GM21360 (cell line): ENCODE measurements at regions not wholly inside any gene's neighbourhood (a gene's known extent, or its start where the extent isn't known, plus 50 kb on each side); places are given as distances from the start of the nearest gene placed in this dataset.

ENCODE experiments used
- ATAC-seq: cut with Tn5 transposase; IDR thresholded peaks from one replicate; pipeline ENCODE4 v1.9.1; 2021; ENCODE audit warnings: mild to moderate bottlenecking, moderate library complexity; ENCODE audit not compliant: unreplicated experiment

DNA sequence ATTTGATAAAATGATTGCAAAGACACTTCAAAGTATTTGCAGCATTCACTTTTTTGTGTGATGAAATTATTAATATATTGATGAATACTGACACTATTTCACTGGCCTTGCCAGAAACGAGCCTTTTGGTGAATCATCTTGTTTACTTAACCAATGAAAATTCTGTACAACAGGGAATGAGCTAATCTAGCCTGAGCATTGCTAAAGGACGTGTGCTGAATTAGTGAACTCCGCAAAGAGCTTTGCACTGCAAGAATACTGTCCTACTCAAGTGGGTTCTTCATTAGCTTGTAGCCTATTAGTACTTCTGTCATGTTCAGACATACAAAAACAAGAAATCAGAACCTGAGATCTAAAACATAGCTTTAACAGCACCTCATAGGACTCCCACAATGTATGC lies 172.0 kb upstream of the NRSN1 start:
- ATAC-seq = no peak

DNA sequence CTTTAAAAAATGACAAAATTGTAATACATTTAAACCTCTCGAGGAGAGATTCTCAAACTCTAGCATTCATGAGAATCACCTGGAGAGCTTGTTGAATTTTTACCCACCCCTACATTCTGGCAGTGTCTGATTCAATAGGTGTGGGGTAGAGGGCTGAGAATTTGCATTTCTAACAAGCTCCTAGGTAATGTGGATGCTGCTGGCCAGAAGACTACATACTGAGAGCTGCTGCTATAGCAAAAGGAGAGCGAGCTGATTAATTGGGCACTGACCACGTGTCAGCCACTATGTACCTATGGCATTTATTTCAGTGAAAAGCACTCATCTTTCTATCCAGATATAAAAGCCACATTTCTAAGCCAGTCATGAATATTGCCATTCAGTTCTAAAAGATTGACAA lies 169.0 kb upstream of the NRSN1 start:
- no peak for ATAC-seq

GRCh38 chr6:23964865-23965264 lies 161.2 kb upstream of the NRSN1 start:
- no peak for ATAC-seq

DNA sequence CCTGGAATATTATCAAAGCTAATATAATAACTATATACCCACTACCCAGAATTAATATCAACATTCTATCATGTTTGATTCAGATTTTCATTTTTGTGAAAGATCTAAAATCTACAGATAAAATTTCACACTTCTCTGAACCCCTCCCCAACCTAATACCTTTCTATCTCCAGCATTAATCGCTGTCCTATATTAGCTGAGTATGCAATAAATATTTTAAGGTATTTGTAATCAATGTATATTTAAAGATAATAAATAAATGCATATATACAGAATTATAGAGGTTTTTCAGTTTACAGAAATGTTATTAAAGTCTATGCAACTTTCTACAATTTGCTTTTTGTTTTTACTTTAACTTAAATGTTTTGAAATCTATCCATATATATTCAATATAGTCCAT lies 156.7 kb upstream of the NRSN1 start:
- ATAC-seq = no peak

DNA sequence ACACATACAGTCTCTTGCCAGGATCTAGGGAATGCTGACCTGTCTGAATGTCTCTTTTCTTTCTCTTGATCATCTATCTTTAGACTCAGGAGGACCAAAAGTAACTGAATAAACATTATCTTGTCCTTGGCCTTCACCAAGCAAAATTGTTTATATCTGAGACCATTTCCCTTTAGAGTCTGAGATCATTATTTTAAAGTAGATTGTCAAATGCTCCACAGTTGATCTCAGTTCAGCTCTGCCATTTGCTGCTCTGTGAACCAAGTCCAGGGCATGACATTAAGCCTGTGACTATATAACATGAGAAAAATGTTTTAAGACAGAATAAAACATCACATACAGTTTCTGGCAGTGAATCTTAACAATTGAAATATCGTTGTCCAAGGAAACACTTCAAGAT lies 148.3 kb upstream of the NRSN1 start:
- ATAC-seq = no peak

DNA sequence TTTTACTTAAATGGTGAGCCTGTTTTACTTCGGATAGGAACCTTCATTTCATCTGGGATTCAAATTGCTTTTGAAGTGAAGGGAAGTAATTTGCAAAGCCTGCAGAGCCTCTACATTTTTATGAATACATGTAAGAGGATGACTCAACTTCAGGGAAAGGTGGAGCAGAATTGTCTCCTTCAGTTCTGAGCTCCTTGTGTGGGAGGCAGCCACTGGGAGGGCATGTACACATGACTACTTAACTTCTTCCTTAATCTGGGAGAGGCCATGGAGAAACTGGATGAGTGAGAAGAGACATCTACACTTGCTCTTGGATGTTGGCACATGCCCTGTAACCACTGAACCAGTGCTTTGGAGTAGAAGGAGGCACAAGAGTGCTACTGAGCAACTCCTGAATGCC lies 145.1 kb upstream of the NRSN1 start:
- no peak for ATAC-seq

DNA sequence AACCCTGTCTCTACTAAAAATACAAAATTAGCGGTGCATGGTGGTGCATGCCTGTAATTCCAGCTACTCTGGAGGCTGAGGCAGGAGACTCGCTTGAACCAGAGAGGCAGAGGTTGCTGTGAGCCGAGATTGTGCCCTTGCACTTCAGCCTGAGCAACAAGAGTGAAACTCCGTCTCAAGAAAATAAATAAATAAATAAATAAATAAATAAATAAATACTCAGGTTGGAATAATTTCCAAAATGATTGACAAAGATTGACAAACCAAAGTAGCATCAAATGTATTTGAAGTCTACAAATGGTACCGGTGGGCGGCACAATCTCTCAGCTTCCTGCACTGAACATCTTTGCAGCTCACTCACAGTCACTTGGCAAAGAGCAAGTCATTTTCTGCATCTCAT lies 144.1 kb upstream of the NRSN1 start:
- no peak for ATAC-seq

DNA sequence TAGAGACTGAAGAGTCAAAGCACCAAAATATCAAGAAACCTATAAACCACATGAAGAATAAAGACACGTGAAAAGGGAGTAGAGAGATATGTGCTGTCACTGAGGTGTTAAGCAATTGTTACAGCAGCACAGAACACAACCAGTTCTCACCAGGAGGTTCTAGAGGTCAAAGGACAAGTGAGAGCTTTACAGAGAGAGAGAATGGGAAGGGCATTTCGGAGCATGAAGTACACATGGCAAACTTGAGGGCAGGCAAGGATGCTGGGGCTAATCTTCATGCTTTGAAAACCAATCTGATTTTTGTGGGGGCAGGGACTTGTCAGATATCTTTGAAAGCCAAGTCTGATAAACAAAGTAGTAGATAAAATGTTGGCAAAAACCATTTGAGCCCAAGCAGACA lies 142.3 kb upstream of the NRSN1 start:
- no peak for ATAC-seq

GRCh38 chr6:23985015-23985414 lies 141.0 kb upstream of the NRSN1 start:
- ATAC-seq = no peak

DNA sequence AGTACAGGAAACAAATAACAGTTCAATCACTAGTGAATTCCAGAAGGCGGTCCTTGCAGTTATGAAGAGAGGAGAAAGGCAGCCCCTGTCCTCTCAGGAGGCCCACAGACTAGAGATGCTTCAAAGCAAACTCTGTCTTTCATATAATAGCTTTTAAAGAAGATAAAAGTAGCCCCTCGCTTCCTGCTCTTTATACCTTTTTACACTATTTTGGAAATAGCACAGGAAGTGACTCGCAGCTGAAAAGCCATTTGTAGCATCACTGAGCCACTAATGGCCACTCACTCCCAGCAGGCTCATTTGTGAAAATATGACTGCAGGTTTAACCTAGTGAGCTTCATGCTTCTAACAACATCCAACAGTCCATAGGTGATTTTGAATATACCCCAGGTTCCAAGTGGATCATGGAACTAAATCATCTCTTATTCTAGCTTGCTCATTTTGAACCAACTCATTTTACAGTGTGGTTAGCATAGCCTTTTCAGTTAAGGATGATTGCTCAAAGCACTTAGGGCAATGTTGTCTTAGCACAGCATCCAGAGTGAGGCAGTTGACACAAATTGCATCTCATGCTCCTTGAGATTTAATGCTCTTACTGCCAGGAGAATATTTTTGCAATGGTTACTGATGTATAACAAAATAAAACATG lies 136.0 kb upstream of the NRSN1 start:
- ATAC-seq = no peak

- no peak for ATAC-seq
Measured at GRCh38 chr6:23994013-23994412, 132.0 kb upstream of the NRSN1 start.

DNA sequence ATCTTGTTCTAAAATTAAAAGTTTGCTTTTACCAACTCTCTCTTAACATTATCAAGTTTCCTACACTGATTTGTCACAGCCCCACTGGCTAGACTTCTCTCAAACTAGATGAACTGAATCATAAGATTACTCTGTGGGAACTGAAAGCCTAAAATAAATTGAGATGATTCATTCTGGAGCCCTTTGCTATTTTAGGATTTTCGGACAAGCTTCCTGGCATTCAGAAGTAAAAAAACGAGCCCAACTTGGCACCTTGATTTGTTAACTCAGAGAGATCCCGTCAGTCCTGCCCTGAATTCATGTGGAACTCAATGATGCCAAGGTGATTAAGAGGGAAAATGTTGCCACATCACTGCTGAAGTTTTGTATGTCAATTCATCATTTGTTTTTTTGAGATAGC lies 122.0 kb upstream of the NRSN1 start:
- no peak for ATAC-seq

- no peak for ATAC-seq
Measured at GRCh38 chr6:24004659-24005058, 121.4 kb upstream of the NRSN1 start.

GRCh38 chr6:24006254-24006653 lies 119.8 kb upstream of the NRSN1 start:
- no peak for ATAC-seq

DNA sequence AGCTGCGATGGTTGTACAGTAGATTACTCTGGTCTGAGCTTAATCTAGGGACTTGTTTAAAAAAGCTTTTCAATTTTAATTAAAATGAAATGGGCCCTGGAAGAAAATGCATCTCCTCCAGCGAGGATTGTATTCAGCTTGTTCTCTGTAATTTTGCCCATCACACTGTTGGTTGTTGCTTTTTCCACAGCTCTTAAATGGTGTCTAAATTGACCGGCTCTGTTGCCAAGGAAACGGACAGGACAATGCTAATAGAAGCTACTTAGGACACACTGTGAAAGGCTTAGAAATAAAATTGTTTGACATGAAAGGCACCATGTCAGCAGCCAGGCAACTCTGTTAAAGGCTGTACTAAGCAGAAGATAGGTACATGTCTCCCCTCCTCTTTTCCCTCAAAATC lies 116.7 kb upstream of the NRSN1 start:
- ATAC-seq = no peak

DNA sequence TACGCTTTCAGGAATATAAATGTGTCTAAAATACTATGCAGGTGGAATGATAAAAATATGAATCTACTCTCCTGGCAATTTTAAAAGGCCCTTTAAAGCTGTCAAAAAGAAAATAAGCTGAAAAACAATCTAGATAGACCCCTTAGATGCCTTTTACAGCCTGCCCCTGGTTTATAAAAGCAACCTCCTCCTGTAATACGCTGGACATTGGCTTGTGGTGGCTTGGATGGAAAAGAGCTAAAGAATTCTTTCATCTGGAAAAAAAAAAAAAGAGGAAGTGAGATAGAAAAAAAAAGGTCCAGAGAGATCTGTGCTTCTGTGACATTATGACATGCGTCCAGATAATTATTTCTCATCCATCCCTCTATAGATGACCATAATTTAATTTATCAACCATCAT lies 115.9 kb upstream of the NRSN1 start:
- ATAC-seq = no peak

DNA sequence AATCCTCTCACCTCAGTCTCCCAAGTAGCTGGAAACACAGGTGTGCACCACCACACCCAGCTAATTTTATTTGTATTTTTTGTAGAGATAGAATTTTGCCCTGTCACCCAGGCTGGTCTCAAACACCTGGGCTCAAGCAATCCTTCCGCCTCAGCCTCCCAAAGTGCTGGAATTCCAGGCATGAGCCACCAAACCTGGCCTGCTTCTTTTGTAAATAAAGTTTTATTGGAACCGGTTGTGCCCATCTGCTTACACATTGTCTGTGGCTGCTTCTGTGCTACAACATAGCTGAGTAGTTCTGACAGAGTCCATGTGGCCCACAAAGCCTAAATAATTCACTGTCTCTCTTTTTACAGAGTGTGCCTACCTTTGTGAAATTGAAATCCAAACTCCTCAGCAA lies 109.7 kb upstream of the NRSN1 start:
- no peak for ATAC-seq

DNA sequence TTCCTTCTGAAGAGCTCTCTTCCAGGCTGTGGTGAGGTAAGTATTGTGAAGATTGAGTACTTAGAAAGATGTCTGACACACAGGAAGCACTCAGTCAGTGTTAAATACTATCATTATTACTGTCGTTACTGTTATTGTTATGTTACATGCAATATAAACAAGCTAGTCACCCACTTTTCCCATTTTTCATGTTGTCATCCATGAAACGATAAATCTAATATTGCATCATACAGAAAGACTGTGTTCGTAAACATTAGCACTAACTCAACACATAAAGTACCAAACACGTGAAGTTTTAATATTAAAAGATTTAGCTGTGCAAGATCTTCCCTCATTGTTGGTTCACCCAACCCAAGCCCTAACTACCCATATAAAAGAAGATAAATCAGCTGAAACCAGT lies 109.2 kb upstream of the NRSN1 start:
- ATAC-seq = no peak

- ATAC-seq = no peak
Measured at GRCh38 chr6:24019393-24019792, 106.6 kb upstream of the NRSN1 start.

DNA sequence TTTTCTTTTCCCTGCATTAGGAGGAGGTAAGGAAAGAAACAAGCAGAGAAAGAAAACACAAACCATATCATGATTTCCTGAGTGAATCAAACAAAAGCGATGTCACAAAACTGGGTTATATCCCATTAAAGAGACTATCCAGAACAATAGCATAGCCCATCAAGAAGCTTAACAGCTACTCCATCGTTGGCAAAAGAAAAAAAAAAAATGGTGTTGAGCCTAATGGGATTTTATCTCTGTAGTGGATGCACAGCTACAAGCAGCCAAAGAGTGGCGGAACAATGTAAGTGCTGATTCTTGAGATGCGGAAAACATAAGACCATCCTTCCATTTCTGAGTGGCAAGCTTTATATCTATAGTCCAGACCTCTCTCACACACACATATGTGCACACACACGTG lies 106.2 kb upstream of the NRSN1 start:
- no peak for ATAC-seq

- ATAC-seq = no peak
Measured at GRCh38 chr6:24026050-24026449, 100.0 kb upstream of the NRSN1 start.

GRCh38 chr6:24031496-24031895 lies 94.5 kb upstream of the NRSN1 start:
- ATAC-seq = no peak

DNA sequence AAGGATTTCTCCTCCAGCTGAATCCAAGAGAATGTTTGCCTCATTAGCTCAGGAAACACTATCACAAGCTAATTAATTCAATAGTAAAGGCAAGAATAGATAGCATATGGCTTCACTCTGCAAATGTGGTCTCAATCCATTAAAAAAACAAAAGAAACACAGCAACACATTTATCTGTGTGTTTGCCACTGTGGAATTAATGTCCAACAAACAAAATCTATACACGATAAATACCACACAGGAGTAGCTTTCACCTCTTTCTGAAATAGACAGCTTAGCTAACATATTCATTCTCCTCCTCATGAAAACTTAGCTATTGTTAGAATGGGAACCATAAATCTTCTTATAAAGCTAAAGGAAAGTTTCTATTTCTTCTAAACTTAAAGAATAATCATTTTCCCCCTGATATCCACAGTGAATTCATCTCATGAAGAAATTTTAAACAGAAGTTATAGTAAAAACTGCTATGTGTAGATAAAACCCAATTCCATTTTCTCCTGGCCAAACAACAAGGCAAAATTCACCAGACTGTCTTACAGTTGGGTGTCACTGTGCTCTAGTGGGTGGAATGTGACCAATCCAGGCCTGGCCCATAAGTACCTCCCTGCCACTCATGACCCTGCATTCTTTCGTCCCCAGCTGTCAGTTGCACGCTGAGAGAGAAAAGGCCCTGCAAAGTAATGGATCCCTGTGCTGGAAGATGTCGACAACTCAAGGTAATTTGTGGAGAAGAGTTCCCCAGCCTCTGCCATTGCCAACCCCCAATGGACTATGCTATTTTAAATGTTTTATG lies 92.9 kb upstream of the NRSN1 start:
- ATAC-seq = no peak
